ENCODE measurements at regions not wholly inside any gene's neighbourhood (a gene's known extent, or its start where the extent isn't known, plus 50 kb on each side); places are given as distances from the start of the nearest gene placed in this dataset.

- TF ChIP-seq SMC3 (conservative IDR thresholded peaks at IDR 0.05; ENCODE audit: poor library complexity), result no peak
- no peak for TF ChIP-seq POLR2AphosphoS5 (IDR thresholded peaks at IDR 0.05)
- no peak for TF ChIP-seq EP300 (conservative IDR thresholded peaks at IDR 0.05; ENCODE audit: poor library complexity, severe bottlenecking)
- TF ChIP-seq RAD21 (conservative IDR thresholded peaks at IDR 0.05), result no peak
- TF ChIP-seq REST (IDR thresholded peaks at IDR 0.05; ENCODE audit: borderline replicate concordance), result no peak
- TF ChIP-seq CTCF (IDR thresholded peaks at IDR 0.05; ENCODE audit: poor library complexity, severe bottlenecking), result no peak
- no peak for TF ChIP-seq MXI1 (conservative IDR thresholded peaks at IDR 0.05; ENCODE audit: poor library complexity, severe bottlenecking)
- TF ChIP-seq EZH2 (IDR thresholded peaks at IDR 0.05; ENCODE audit: borderline replicate concordance, insufficient read depth, low read length, poor library complexity, severe bottlenecking), result no peak
- TF ChIP-seq TAF1 (IDR thresholded peaks at IDR 0.05; ENCODE audit: low read depth), result no peak
- no peaks in the 10 kb centered on the region for H3K36me3 ChIP-seq (ENCODE audit: insufficient read depth, low read length)
- no peaks in the 10 kb centered on the region for H3K9me3 ChIP-seq (ENCODE audit: low read length)
- no peak overlapping the region for H3K4me2 ChIP-seq (ENCODE audit: low read length)
- no peak overlapping the region for H3K9ac ChIP-seq (ENCODE audit: low read length)
- H3F3A ChIP-seq (ENCODE audit: insufficient read depth, low read length, poor library complexity, severe bottlenecking), result no peaks in the 10 kb centered on the region
- no peaks in the 10 kb centered on the region for H3K27me3 ChIP-seq (ENCODE audit: insufficient read depth, low read depth, low read length)
- H3K4me3 ChIP-seq (ENCODE audit: low read length), result no peak overlapping the region
- H3K9me2 ChIP-seq (ENCODE audit: insufficient read depth, low read length), result no peaks in the 10 kb centered on the region
- H3K79me2 ChIP-seq (replicated peaks; ENCODE audit: insufficient read depth, low read length), result no peaks in the 10 kb centered on the region
- H4K20me1 ChIP-seq (ENCODE audit: insufficient read depth), result no peaks in the 10 kb centered on the region
- no peak overlapping the region for H3K27ac ChIP-seq (ENCODE audit: low read length)
- no peak overlapping the region for H2AFZ ChIP-seq (ENCODE audit: low read depth, low read length)
Measured at GRCh38 chr6:156627524-156627923, 149.7 kb upstream of the ARID1B start.

- no peak for TF ChIP-seq EZH2 (IDR thresholded peaks at IDR 0.05; ENCODE audit: borderline replicate concordance, insufficient read depth, low read length, poor library complexity, severe bottlenecking)
- TF ChIP-seq MXI1 (conservative IDR thresholded peaks at IDR 0.05; ENCODE audit: poor library complexity, severe bottlenecking), result no peak
- TF ChIP-seq POLR2AphosphoS5 (IDR thresholded peaks at IDR 0.05), result no peak
- no peak for TF ChIP-seq REST (IDR thresholded peaks at IDR 0.05; ENCODE audit: borderline replicate concordance)
- TF ChIP-seq RAD21 (conservative IDR thresholded peaks at IDR 0.05), result no peak
- no peak for TF ChIP-seq SMC3 (conservative IDR thresholded peaks at IDR 0.05; ENCODE audit: poor library complexity)
- no peak for TF ChIP-seq TAF1 (IDR thresholded peaks at IDR 0.05; ENCODE audit: low read depth)
- TF ChIP-seq EP300 (conservative IDR thresholded peaks at IDR 0.05; ENCODE audit: poor library complexity, severe bottlenecking), result no peak
- TF ChIP-seq CTCF (IDR thresholded peaks at IDR 0.05; ENCODE audit: poor library complexity, severe bottlenecking), result no peak
- Histone ChIP-seq H3K9me2 (ENCODE audit: insufficient read depth, low read length) (no peaks in the 10 kb centered on the region), H3K36me3 (ENCODE audit: insufficient read depth, low read length) (no peaks in the 10 kb centered on the region), H3K27ac (ENCODE audit: low read length) (no peak overlapping the region), H3K4me3 (ENCODE audit: low read length) (no peak overlapping the region), H2AFZ (ENCODE audit: low read depth, low read length) (no peak overlapping the region), H3K79me2 (replicated peaks; ENCODE audit: insufficient read depth, low read length) (no peaks in the 10 kb centered on the region), H3F3A (ENCODE audit: insufficient read depth, low read length, poor library complexity, severe bottlenecking) (no peaks in the 10 kb centered on the region), H3K9ac (ENCODE audit: low read length) (no peak overlapping the region), H3K9me3 (ENCODE audit: low read length) (no peaks in the 10 kb centered on the region), H4K20me1 (ENCODE audit: insufficient read depth) (no peaks in the 10 kb centered on the region), H3K27me3 (ENCODE audit: insufficient read depth, low read depth, low read length) (no peaks in the 10 kb centered on the region), H3K4me2 (ENCODE audit: low read length) (no peak overlapping the region)
Measured at GRCh38 chr6:156622185-156622584, 155.0 kb upstream of the ARID1B start.

All from neural cell (in vitro differentiated cells).